NB4 (cell line): ENCODE measurements at regions not wholly inside any gene's neighbourhood (a gene's known extent, or its start where the extent isn't known, plus 50 kb on each side); places are given as distances from the start of the nearest gene placed in this dataset.

Experiments
- CTCF ChIP-seq: IDR thresholded peaks from one replicate; pipeline ENCODE4 v1.5.1; 2012; ENCODE audit warnings: low read depth, low read length
- MAX ChIP-seq: IDR thresholded peaks from 2 replicates; pipeline ENCODE4 v1.6.1; 2011; ENCODE audit warnings: low read depth, low read length
- POLR2A ChIP-seq: IDR thresholded peaks from 2 replicates; pipeline ENCODE4 v1.6.1; 2011; ENCODE audit warnings: mild to moderate bottlenecking; ENCODE audit not compliant: insufficient read length; ENCODE audit errors: extremely low read depth

- TF ChIP-seq CTCF, result no peak
- no peak for TF ChIP-seq MAX
- no peak for TF ChIP-seq POLR2A
Observed at GRCh38 chr3:145959457-145960088, 201.4 kb downstream of the PLOD2 start.
